ENCODE measurements at regions not wholly inside any gene's neighbourhood (a gene's known extent, or its start where the extent isn't known, plus 50 kb on each side); places are given as distances from the start of the nearest gene placed in this dataset.
A peak's percentile ranks its signal among the peaks of the same experiment; 100 is the strongest.

GRCh38 chr2:12389344-12390045 is 327.2 kb upstream of the TRIB2 start:
- no peak for DNase-seq

GRCh38 chr2:12391116-12391515 is 325.6 kb upstream of the TRIB2 start:
- DNase-seq = no peak

DNA sequence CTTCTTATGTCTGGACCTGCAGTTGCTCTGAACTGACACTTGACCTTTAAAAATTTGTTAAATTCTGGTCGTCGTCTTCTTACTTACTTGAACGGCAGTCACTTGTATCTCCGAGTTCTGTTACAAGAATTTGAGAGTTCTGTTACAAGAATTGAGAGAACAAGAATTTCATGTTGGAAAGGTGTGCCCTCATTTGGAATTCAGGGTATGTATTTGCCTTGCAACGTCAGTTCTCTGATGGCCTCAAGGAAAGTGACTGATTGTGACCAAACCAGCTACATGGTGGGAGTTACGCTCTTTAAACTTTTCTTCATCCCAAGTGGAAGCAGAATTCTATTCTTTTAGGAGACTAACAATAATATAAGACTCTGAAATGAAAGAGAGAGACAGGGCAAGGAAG is 320.0 kb upstream of the TRIB2 start:
- DNase-seq = no peak

DNA sequence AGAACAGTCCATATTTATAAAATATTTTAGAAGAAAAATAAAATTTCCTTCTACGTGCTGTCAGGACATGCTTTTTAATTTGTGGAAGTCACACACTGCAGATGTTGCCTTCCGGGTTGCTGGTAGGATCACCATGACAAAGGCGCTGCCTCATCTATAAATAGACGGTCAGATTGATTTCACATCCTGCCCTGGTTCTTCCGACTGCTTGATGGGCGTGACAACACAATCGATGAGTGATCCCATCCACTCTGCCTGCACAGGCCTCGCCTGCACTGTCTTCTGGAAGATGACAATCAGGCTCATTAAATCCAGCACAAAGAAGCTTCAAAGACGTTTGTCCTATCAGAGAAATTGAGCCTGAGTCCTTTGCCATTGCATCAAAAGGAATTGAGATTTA is 318.9 kb upstream of the TRIB2 start:
- DNase-seq = peak; percentile 65

DNA sequence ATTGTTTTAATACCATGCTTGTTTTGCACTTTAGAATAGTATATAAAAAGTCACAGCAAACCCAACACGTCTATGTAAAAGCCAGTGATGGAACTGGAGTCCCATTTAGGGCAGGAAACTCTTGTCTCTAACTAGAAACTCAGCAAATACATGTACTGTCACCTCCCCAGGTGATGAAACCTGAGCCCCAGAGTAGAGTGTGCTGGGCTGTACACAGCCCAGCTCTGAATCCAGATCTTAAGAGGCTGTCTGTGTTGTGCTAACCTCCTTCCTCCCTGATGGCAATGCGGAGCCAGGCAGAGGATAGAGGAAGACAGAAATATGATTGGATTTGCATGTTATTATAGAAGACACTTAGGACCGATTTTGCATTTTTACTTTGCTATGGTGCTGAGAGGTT is 317.5 kb upstream of the TRIB2 start:
- DNase-seq = peak; percentile 66

GRCh38 chr2:12400543-12400942 is 316.2 kb upstream of the TRIB2 start:
- DNase-seq = no peak

- DNase-seq = no peak
Observed at GRCh38 chr2:12402440-12403139, 314.1 kb upstream of the TRIB2 start.

GRCh38 chr2:12404497-12404896 is 312.2 kb upstream of the TRIB2 start:
- DNase-seq = no peak

GRCh38 chr2:12407160-12407559 is 309.6 kb upstream of the TRIB2 start:
- DNase-seq = no peak

GRCh38 chr2:12412898-12413305 is 303.8 kb upstream of the TRIB2 start:
- DNase-seq = no peak

DNA sequence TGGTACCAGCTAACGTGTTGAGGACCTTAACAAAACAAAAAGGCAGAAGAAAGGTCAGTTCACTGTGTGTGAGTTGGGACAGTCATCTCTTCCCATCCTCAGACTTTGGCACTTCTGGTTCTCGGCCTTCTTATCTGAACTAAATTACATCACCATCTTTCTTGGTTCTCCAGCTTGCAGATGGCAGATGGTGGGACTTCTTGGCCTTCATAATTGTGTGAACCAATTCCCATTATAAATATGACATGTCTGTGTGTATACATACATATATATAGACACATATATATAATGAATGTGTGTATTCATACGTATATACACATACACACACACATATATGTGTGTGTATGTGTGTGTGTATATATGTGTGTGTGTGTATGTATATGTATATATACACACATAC is 301.2 kb upstream of the TRIB2 start:
- no peak for DNase-seq

GRCh38 chr2:12416600-12416999 is 300.1 kb upstream of the TRIB2 start:
- no peak for DNase-seq

DNA sequence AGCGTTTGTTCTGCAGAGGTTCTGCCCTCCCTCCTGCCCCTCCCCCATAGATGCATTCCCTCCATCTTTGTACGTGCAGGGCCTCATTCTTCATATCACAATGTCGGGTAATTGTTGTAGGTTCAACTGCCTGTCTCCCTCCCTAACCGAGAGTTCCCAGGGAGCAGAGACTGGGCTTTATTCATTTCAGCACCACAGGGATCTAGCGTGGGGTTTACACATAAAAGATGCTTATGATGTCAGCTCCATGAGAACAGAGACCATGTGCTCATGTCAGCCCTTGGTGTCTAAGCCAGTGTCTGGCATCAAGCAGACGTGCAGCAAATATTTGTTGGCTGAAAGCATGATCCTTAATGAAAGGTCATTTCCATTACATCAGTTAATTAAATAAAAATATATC is 298.9 kb upstream of the TRIB2 start:
- no peak for DNase-seq

DNA sequence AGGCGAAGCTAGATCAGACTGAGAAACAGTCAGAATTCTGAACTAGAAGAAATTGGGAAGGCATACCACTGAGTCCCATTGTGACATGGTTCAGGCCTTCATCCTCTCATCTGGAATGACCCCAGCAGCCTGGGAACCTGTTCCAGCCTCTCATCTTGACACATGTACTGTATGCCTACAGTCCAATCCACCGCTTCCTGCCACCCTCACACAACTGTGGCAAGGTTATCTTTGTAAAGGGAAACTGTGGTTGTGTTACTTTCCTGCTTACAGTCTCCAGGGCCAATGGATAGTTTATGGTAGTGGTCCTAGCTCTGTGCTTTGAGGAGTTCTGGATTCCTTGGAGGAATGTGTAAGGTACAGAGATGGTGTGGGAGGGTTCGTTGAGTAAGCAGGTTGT is 296.9 kb upstream of the TRIB2 start:
- no peak for DNase-seq

GRCh38 chr2:12421046-12421445 is 295.7 kb upstream of the TRIB2 start:
- no peak for DNase-seq

- no peak for DNase-seq
Observed at GRCh38 chr2:12424219-12424618, 292.5 kb upstream of the TRIB2 start.

DNA sequence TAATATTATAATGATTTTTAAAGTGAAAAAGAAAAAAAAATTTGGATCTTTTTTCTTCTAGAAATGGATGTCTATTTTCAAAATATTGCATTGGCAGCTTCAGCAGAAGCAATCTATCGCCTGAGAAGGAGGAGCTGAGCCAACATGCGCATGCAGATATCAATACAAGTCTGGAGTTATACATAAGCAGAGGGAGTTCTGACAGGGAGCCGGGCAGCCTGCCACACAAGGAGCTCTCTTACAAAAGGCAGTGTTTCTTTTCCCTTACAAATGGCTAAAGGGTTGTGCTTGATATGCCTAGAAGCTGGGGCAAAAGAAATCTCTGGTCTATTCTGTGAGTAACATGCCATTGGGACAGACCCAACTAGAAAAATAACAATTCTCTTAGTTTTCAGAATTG is 291.9 kb upstream of the TRIB2 start:
- DNase-seq = no peak

DNA sequence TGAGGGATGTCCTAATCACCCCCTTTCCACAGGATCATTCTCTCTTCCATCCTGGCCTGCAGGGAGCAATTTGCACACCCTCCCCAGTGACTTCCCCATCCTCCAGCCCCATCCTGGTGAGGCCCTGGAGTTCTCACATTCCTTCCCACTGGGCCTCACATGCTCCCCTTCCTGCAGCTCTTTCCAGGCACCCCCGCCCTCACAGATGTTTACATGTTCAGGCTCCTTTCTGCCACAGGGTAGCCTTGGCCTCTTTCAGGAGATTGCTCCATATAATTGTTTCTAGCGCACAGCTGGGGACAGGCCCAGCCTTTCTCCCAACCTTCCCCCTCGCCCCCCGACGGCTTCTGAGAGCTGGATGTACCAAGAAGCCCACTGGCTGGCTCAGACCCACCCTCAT is 288.4 kb upstream of the TRIB2 start:
- no peak for DNase-seq

- DNase-seq = no peak
Observed at GRCh38 chr2:12428786-12429185, 287.9 kb upstream of the TRIB2 start.

DNA sequence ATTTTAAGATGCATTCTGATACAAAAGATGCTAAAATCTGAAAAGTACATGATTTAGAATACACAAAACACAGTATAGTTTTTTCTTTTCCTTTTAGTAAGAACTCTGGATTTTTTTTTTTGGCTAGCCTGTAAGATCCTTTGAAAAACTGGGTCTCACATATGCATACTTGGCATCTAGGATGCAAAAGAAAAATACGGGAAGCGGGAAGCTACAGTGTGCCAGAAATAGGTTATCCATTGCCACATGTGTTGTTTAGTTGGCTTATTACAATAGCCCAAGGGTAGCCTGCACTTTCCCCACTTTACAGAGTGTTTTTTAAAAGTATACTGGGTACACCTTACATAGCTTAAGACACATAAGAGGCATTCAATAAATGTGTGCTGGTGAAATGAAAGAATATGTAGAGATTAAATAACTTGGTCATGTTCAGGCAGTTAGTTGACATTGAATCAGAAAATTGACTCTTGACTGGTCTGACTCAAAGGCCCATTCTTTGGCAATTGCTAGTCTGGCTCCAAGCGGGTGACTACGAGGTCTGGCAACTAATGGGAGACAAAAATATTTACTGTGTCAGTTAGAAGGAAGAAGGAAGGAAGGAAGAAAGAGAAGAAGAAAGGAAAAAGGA is 286.8 kb upstream of the TRIB2 start:
- no peak for DNase-seq

- DNase-seq = no peak
Observed at GRCh38 chr2:12430407-12431133, 286.2 kb upstream of the TRIB2 start.

GRCh38 chr2:12432985-12433625 is 283.6 kb upstream of the TRIB2 start:
- no peak for DNase-seq

DNA sequence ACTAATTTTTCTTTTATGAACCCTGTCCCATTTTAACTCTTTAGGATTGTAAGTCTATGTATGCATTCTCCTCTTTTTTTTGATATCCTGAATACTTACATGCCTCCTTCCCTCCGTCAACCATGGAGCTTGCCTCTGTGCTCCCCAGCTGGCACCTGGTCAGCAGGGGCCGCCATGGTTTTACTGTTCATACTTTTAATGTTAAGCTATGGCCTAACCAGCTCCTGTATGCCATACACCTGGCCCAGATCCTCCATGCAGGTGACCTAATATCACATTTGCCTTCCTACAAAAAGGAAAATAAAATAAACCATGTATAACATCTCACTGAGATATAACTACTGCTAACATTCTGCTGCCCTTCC is 283.1 kb upstream of the TRIB2 start:
- no peak for DNase-seq

Measured in NCI-H510A (cell line).